Spleen (tissue), 7 donors: ENCODE measurements at regions not wholly inside any gene's neighbourhood (a gene's known extent, or its start where the extent isn't known, plus 50 kb on each side); places are given as distances from the start of the nearest gene placed in this dataset.

Experiments
- POLR2AphosphoS5 ChIP-seq, 3 donors: sonication (generic); formaldehyde crosslinking; IDR thresholded peaks; one replicate each; pipeline ENCODE4 v1.5.1; 2017; ENCODE audit warnings: antibody characterized with exemption in 3 of 3
- TF ChIP-seq, protein P1 (sequence below), 11 experiments: fragments of 200-600 bp in 7 of 11; fragments of 450-650 bp in 4 of 11; sonication (generic) in 4 of 11; IDR thresholded peaks in 8 of 11; conservative IDR thresholded peaks in 3 of 11; 1 replicate in 7 of 11; 2 replicates in 4 of 11; pipeline versions ENCODE4 v1.4.0 to v1.8.0; 2016 to 2021; ENCODE audit warnings: antibody characterized with exemption in 11 of 11, inconsistent platforms in 4 of 11, mild to moderate bottlenecking in 1 of 11
- donor health status: DM: no; HTN: no; CAD: no; lungs with moderate emphysema.
- donor health status: DM: no; HTN: no; CAD: no.
- donor health status: DM: no; HTN: no; CAD: no.

GRCh38 chr3:71975573-71975972 is 190.6 kb upstream of the PROK2 start:
- TF ChIP-seq, protein P1, sequence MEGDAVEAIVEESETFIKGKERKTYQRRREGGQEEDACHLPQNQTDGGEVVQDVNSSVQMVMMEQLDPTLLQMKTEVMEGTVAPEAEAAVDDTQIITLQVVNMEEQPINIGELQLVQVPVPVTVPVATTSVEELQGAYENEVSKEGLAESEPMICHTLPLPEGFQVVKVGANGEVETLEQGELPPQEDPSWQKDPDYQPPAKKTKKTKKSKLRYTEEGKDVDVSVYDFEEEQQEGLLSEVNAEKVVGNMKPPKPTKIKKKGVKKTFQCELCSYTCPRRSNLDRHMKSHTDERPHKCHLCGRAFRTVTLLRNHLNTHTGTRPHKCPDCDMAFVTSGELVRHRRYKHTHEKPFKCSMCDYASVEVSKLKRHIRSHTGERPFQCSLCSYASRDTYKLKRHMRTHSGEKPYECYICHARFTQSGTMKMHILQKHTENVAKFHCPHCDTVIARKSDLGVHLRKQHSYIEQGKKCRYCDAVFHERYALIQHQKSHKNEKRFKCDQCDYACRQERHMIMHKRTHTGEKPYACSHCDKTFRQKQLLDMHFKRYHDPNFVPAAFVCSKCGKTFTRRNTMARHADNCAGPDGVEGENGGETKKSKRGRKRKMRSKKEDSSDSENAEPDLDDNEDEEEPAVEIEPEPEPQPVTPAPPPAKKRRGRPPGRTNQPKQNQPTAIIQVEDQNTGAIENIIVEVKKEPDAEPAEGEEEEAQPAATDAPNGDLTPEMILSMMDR (IDR thresholded peaks at IDR 0.05 in 8 of 11, conservative IDR thresholded peaks at IDR 0.05 in 3 of 11), result no peak
- no peak for TF ChIP-seq POLR2AphosphoS5 (IDR thresholded peaks at IDR 0.05)
